ENCODE measurements at regions not wholly inside any gene's neighbourhood (a gene's known extent, or its start where the extent isn't known, plus 50 kb on each side); places are given as distances from the start of the nearest gene placed in this dataset.
"Not testable (repeated sequence)": the region's sequence is repeated elsewhere in the genome, so short reads cannot be mapped to it uniquely, and the experiment has no call there.

DNA sequence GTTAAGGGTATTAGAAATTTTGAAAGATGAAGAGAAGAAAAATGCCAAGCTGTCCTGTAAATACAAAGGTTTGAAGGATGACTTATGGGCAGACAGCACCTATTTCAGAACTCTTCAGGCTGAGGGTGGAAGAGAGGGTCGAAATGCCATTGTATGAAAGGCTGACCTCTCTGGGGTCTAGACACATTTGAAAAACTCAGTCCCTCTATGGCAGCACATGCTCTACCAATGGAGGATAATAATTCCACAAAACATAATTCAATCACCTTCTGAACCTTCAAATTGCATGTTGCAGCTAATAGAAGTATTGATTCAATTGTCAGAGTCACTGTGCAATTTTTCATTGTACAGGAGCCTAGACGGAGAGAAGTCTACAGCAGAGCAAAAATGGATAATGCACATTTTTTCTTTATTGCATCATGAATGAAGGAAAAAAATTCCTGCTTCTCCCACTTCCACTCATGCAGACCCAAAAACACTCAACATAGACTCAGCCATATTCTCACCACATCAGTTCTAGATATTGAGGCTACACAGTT is 569.1 kb downstream of the TBL1XR1 start:
- DNase-seq (ENCODE audit: low read depth), result no peak

DNA sequence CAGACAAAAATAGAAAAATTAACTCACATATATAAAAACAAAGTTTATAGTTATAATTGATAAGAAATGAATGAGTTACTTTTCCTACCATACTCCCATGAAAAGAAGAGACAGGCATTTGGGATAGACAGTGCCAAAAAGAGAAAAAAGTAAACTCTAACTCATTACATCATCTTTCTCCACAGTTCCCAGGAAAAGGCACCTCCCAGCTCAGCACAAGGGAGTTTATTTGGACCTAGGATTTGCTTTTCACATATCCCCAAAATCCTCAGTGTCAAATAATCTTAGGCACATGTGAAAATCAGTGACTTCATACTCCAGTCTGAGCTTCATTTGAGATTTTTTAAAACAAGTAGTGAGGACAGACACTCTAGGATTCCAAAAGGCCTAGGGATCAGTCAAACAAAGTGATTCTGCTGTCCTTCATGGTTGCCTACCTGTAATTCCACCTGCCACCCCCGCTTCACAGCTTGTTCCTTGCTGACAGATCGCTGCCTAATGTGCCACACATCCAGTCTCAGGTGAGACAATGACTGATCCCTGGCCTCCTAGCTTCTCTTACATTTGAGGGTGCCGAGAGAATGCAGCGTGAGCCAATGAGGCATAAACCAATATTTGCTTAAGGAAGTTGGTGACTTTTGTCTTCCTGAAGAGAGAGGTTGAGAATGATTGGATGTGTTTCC is 573.7 kb downstream of the TBL1XR1 start:
- no peak for DNase-seq (ENCODE audit: low read depth)

DNA sequence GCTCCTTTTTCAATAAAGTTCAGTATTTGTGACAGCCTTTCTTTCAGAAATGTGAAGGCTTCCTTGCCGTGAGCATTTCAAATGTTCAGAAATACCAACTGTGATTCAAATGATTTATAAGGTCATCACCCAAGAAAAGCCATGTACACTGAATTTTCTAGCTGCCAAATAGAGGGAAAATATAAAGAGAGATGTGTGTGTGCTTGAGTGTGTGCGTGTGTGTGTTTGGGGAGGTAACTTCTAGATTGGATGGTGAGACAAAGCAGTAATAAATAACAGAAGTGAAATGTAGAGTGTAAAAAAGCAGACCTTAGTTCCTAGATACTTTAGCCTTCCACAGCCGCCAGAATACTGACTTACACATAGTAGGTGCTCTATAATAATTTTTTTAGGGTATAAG is 577.4 kb downstream of the TBL1XR1 start:
- DNase-seq (ENCODE audit: low read depth), result no peak

DNA sequence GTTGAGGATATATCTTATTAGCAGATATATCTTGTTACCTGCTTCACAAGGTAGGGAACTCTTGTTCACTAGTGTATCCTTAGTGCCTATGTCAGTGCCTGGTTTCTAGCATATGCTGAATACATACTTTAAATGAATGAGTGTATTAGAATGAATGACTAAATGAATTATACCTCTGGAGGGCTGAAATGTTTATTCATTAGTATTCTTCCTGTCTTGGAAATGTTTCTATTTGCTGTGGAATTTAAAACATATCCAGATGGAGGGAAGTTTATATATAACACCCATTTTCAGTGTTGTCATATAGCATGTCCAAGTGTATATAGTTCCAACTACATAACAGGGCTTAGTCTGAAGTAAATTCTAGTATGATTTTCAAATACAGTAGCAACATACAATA is 581.5 kb downstream of the TBL1XR1 start:
- DNase-seq (ENCODE audit: low read depth), result no peak

DNA sequence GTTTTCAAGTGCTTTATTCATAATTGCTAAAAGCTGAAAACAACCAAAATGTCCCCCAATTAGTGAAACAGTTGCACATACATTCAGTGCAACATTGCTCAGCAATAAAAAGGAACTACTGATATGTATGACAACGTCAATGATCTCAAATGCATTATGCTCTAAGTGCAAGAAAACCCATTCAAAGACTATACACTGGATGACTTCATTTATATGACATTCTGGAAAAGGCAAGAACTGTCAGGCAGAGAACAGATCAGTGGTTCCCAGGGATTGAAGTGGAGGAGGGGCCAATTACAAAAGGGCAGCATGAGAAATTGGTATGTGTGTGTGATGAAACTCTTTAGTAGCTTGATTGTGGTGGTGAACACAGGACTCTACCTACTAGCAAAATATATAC is 585.6 kb downstream of the TBL1XR1 start:
- no peak for DNase-seq (ENCODE audit: low read depth)

DNA sequence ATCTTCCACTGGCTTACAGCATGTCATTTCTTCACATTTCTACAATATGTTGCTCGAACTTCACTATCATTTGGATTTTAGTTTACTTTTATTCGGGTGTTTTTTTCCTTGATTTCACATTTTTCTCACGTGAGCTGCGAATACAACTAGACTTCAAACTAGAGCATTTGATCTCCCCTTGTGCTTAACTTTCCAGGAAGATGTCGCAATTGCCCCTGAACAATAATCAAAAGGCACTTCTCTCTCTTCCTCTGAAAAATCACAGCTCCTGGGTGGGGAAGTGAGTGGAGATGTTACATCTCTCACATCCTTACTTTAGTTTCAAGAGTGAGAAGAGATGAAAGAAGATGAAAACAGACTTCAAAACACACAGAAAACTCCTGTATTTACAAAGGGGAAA is 587.9 kb downstream of the TBL1XR1 start:
- no peak for DNase-seq (ENCODE audit: low read depth)

DNA sequence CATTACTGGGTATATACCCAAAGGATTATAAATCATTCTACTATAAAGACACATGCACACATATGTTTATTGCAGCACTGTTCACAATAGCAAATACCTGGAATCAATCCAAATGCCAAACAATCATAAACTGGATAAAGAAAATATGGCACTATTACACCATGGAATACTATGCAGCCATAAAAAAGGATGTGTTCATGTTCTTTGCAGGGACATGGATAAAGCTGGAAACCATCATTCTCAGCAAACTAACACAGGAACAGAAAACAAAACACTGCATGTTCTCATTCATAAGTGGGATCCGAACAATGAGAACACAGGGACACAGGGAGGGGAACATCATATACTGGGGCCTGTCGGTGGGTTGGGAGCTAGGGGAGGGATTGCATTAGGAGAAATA is 591.7 kb downstream of the TBL1XR1 start:
- not testable (repeated sequence) for DNase-seq (ENCODE audit: low read depth)

DNA sequence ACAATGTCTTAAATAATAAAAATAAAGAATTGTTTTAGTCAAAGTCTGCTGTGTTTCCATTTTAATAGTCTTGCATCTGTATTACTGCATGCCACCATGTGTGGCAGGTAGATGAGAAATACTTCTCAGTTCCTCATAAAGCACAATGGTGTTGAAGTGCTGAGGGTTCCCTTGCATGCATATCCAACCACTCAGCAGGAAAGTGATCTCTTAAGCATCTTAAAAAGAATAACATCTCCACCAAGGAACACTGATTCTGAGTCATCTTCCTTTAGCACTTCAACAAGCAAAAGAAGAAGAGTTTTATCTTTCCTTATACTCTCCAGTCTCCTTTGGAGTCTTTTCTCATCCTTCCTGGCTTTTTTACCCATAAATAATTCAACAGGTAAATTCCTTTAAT is 602.0 kb downstream of the TBL1XR1 start:
- DNase-seq (ENCODE audit: low read depth), result no peak

DNA sequence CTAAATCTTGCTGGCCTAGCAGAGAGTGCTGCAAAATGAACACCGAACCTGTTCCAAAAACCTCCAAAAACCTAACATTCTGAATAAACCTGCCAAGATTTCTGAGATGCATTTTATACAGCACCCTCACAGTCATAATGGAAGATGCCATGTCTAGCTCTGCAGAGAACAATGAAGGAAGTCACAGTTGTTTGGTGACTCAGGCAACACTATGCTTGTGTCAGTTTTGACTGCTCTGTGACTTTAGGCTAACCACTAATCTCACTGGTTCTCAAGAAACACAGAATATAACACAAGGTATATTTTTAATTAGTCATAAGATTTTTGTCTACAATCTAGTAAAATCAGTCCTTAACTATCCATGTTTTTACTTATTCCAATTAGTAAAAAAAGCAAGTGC is 606.6 kb downstream of the TBL1XR1 start:
- DNase-seq (ENCODE audit: low read depth), result no peak

DNA sequence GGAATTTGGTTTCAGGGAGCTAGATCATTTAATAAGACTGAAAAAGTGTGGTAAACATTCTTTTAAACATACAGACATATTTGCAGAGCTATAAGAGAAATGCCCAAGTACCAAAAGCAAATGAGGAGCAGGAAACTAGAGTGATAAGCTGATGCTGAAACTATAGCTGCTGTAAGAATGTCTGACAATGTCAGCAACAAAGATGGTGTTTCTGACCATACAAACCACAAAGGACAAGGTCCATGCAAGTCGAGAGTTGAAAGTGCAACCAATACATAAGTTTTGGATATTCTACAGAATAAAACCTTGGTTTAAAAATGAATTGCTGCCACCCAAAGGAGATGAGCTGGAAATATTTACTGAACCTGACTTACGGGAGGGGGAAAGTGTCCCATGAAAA is 610.2 kb downstream of the TBL1XR1 start:
- no peak for DNase-seq (ENCODE audit: low read depth)

DNA sequence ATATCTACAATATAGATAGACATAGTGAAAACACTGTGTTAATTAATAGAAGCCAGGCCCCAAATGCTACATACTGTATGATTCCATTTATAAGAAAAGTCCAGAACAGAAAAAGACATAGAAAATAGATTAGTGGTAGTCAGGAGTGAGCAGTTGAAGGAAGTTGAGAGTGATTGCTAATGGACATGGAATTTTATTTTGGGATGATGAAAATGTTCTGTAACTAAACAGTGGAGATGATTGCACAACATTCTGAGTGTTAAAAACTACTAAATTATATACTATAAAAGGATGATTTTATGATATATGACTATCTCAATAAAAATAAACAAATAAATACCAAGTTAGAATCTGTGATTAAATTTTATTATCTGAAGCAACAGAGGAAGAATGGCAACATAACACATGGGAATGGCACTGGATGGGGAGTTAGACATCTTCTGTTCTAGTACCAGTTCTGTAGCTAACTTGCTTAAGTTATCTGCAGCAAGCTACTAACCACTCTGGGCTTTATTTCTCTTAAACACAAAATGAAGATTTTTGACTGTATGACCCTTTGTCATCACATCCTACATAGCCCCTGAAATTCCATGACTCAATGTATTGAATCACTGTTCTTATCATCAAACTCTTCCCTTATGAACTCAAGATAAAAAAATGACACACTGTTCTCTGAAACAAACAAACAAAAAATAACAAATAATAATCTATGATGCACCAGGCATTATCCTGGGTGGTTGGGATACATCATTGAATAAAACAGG is 612.7 kb downstream of the TBL1XR1 start:
- peak; percentile 48 for DNase-seq (ENCODE audit: low read depth)

DNA sequence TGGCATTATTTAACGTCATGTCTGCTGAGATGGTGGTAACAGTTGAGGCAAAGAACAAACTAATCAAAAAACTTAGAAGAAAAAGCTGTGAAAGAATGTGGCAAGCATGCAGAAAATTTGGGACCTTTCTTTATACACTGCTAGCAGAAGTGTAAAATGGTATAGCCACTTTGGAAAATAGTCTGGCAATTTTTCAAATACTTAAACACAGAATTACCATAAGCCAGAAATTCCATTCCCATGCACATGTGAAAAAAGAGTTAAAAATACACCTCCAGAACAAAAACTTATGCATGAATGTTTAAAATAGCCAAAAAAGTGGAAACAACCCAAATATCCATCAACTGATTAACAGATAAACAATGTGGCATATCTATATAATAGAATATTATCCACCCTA is 613.3 kb downstream of the TBL1XR1 start:
- DNase-seq (ENCODE audit: low read depth), result no peak

DNA sequence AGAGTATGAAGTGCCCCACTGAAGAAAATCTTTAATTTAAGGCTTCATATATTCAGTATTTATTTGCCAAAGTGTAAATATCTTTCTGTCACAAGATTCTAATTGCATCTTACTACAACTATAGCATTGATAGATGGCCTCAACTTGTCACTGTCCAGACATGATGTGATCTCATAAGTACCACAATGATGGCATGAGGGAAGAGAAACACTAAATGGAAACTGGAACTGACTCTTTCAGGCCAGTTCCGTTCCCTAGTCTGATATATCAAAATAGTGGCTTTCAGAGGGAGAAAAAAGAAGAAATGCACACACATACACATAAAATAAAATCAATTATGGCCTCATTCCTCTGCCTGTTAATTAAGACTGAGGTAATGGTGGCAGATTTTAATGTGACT is 615.7 kb downstream of the TBL1XR1 start:
- DNase-seq (ENCODE audit: low read depth), result no peak

DNA sequence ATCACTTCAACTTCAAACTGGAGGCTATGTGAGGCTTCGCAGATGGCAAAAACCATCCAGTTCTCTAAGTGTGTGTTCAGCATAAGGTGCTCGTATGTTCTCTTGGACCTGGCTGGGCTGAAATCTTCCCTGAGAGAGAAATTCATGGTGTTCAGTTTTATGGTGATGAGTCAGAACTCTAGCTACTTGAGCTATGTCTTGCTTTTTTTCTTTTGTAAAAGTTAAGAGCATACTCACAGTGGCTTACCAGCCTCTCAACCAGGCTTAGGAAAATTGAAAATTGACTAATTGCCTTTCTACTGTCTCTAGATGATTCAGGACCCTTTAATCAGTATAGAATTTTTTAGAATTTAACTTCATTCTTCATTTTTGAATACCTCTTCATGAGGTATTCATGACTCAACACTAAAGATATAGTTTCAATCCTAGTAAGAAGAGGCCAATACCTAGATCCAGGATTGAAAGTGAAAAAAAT is 617.5 kb downstream of the TBL1XR1 start:
- DNase-seq (ENCODE audit: low read depth), result peak; percentile 72

DNA sequence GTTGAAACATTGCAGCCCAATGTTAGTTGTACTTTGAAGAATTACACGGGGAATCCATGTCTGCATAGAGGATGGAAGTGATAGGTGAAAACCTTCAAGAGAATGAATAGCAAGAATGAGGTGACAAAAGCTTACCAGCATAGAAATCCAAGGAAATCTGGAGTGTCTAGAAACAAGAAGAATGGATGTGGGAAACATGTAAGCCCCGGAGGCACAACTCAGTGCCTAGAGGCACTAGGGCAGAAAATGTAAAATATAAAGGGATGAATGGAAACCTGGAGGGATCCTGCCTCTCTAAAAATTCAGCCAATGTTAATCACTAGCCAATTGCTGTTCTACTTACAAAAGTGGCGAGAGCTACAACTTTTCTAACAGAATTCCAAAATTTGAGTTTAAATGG is 619.0 kb downstream of the TBL1XR1 start:
- DNase-seq (ENCODE audit: low read depth), result no peak

DNA sequence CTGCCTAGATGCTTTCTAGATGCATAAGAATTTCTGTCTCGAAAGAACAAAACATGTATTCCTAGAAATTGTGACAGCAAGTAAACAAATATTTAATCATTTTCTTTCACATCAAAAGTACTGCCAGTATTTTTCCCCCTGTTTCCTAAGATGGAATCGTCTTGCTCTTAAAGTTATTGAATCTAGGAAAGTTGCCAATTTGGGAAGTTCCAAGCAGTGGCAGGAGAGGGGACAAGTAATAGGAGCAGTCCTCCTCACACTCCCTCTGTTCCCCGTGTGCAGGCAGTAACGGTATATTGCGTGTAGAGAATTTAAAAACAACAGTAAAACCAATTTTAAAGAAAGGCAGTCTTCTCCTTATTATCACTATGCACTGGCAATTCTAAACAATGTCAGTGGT is 619.8 kb downstream of the TBL1XR1 start:
- no peak for DNase-seq (ENCODE audit: low read depth)

DNA sequence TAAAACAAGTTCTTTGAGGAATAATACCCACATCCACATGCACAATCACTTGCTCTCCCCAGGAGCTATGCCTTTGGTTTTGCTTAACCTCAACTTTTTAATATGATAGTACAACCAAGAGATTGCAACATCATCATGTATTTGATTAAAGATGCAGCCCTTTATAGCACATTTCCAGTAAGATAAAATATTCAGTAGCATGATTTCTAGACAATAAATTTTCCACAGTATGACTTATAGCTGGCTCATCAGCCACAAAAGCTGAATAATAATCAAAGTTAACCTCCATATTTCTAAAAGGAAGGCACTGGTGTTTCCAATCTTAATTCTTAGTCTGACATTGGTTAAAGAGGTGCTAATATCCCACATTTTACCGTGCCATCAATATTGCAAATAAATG is 622.5 kb downstream of the TBL1XR1 start:
- DNase-seq (ENCODE audit: low read depth), result no peak

DNA sequence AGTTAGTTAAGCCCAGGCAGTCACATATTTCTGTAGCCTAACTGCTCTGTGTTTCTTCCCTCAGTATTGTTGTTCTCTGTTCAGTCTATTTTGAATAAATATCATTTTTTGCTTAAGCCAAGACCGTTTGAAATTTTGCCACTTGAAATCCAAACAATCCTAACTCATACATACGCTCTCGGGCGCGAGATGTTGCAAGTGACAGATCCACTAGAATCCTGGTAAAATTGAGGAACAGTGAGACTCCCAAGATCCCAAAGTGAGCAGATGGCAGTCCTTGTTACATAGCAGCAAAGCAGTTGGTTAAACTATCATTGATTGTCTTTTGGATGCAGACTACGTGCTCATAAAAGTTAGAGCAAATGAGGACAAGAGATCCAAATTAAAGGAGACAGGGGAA is 625.4 kb downstream of the TBL1XR1 start:
- DNase-seq (ENCODE audit: low read depth), result no peak

DNA sequence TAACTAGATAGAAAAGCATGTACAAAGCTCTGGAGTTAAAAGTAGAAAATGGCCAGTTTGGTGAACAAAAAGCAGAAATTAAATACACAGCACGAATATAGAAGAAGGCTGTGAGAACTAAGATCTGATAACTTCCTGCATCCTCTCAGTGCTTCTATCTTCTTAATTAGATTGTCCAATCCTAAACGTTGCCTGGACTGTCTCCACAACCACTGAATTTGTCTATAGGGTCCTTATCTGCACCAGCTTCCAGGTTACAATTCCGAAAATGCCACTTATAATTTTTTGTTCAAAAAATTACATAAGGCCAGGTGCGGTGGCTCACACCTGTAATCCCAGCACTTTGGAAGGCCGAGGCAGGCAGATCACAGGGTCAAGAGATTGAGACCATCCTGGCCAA is 626.3 kb downstream of the TBL1XR1 start:
- DNase-seq (ENCODE audit: low read depth), result no peak

DNA sequence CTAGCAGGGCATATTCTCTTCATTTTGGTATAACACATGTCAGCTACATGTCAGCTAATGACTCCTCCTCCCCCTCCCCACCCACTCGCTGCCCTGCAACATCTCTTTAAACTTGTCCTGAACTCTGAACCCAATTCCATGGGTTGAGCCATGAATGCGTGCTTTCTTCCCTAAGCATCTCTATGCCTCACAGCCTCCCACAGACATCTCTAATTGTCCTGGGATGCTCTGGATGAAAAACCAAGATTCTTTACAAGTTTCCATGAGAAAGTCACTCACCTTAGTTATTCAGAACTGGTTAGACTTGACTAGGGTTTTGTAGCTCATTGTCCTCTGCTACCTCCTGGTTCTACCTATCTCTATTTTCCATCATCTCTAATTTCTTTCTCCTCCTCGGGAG is 629.1 kb downstream of the TBL1XR1 start:
- no peak for DNase-seq (ENCODE audit: low read depth)

DNA sequence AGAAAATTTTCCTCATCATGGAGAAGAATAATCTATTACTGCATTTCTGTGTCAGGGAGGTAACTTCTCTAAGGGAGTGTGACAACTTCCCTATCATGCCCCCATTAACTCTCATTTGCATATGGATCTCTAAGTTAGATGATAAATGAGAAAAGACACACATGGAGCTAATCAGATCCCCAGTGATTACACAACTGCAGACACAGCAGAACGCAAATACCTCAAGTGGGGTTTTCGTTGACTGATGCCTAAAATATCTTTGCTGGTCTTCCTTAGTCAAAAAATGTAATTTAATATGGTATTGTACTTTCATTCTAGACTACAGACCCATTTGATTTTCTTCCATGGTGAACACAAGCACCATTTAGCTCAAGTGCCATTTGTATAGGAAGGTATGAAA is 630.5 kb downstream of the TBL1XR1 start:
- peak; percentile 22 for DNase-seq (ENCODE audit: low read depth)

DNA sequence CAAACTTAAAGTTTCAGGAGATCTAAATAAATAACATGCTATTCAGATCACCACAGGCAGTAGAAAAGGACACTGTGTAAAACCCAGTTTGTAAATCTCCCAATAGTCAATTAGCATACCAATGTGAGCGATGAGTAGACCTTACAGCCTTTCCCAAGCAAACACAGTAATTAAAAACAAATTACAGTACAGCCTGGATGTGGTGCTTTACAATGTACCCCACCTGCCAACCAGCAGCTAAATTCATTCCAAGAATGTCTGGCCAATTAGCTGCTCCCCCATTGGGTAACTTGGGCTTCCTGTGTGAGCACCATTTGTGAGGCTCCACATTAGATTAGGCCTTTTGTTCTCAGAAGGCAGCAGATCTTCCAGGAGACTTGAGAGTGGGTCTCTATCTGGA is 635.0 kb downstream of the TBL1XR1 start:
- no peak for DNase-seq (ENCODE audit: low read depth)

DNA sequence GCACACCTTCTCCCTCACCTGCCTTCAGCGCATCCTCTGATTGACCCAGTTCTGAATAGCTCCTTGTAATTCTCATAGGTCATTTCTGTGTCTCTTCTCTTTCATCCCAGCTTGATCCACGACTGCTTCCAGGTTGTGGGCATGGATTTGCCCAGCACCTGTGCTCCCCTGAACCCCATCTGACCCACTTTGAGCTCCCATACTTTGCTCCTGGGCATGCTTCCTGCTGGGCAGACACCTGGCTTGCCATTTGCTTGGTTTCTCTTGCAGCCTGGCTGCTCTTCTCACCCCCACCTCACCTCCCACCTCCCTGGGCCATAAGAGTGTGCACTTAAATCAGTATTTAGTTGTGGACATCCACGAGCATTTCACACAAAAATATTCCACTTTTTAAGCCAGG is 635.5 kb downstream of the TBL1XR1 start:
- DNase-seq (ENCODE audit: low read depth), result no peak
